Ecto neural progenitor cell (in vitro differentiated cells): ENCODE measurements at regions not wholly inside any gene's neighbourhood (a gene's known extent, or its start where the extent isn't known, plus 50 kb on each side); places are given as distances from the start of the nearest gene placed in this dataset.

Source experiments
- DNase-seq: peaks from one replicate; pipeline ENCODE4 v3.0.0-alpha.2; 2018; ENCODE audit warnings: low spot score

DNA sequence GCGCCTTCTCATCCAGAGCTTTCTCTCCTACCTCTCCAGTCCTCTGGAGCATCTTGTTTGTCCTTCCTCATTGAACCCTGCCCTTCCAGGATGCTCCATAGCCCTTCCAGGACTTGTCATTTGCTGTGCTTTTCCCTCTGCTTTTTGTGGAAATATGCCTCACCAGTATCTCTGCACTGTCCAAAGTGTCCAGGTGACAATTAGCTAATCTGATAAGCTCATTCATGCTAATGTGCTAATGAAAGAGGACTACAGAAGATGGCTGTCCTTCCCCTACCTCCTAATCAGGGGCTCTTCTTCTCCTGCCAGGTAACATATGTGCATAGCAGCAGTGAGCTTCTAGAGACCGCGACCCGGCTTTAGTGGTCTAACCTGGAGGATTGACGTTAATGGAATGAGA, 58.4 kb upstream of the OTX2 start:
- peak; percentile 24 for DNase-seq

DNA sequence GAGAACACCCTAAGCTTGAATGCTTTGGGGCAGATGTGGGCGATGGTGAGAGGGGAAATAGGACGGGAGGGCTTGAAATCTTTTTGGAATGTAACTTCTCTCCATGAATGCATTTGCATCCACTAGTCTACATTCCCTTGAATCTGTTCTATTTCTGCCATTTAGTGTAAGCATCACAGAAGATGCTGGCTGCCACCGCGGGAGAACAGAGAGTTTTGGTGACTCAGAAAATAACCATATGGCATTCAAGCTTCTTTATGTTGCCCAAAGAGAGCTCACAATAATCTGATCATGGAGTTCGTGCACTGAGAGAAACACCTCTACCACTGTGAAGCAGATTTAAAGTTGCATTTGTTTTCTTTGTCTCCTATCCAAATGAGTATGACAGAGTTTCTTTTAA, 52.6 kb upstream of the OTX2 start:
- no peak for DNase-seq

DNA sequence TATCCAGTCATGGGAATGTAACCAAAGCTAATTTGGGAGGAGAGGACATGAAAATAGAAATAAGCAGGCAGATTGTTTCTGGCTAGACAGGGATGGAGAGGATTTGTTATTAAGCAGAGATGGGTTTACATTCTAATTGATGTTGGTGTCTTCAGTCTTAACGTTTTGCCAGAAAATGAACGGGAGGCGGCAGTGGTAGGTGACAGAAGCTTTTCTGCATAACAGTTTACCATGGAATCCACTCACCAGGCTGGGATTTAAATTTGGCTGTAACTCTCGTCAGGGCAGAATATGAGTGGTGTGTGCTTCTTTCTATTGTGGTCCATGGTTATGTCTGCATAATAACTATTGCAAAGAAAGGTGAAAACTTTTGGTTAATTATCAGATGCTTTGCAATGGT, 50.2 kb upstream of the OTX2 start:
- no peak for DNase-seq
